ENCODE measurements at regions not wholly inside any gene's neighbourhood (a gene's known extent, or its start where the extent isn't known, plus 50 kb on each side); places are given as distances from the start of the nearest gene placed in this dataset.

DNA sequence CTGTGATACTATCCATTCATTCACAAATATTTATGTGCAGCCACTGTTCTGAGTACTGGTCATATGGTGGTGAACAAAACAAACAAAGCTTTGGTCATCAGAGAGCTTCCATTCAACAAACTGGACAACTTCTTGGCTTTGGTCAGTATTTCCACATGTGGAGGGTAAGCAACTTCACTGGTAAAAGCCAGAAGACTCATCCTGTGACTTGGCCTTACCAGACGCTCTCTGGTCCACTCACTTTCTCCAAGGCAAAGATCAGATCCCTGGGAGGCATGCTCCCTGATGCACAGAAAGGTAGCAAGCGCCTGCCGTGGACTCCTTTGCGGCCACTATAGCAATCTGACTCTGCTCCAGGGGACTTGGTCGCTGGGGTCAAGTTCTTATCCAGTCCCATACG is 179.5 kb downstream of the EN1 start (continued):
- TF ChIP-seq CTCF (IDR thresholded peaks at IDR 0.05; ENCODE audit: low read depth, low read length, missing input control) (no peak), NR2F2 (IDR thresholded peaks at IDR 0.05) (no peak), SP1 (IDR thresholded peaks at IDR 0.05) (no peak), RAD21 (IDR thresholded peaks at IDR 0.05) (no peak), JUND (IDR thresholded peaks at IDR 0.05) (no peak), HNF4A (conservative IDR thresholded peaks at IDR 0.05) (no peak)
- TF ChIP-seq, protein P1, sequence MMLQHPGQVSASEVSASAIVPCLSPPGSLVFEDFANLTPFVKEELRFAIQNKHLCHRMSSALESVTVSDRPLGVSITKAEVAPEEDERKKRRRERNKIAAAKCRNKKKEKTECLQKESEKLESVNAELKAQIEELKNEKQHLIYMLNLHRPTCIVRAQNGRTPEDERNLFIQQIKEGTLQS (IDR thresholded peaks at IDR 0.05), result no peak

DNA sequence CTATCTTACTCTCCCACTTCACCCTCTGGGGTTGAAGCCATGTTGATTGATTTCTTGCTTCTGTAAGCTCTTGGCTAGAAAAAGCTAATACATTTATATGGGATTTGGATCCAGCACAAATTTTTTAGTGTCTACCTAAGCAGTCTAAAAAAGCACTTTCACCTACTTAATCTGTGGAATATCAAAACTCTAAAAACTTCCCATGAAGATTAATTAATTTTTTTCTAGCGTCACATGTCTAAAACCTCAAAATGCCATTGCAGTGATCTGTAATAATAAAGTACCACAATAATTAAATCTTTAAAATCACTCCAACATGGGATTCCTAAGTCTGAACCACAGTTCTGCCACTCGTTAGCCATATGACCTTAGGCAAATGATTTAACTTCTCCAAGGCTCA is 180.1 kb downstream of the EN1 start:
- H3K4me1 ChIP-seq (ENCODE audit: control insufficient read depth in 4 of 4, insufficient read depth in 4 of 4, low read length in 3 of 4), result no peaks in the 10 kb centered on the region
- no peak for DNase-seq (ENCODE audit: low spot score)
- H3K9me3 ChIP-seq (ENCODE audit: control insufficient read depth in 4 of 4, low read length in 3 of 4), result no peaks in the 10 kb centered on the region
- H3K27ac ChIP-seq (ENCODE audit: low read depth in 1 of 2, low read length in 2 of 2), result no peak overlapping the region
- TF ChIP-seq HNF4A (conservative IDR thresholded peaks at IDR 0.05) (no peak), RXRA (IDR thresholded peaks at IDR 0.05) (no peak), RAD21 (IDR thresholded peaks at IDR 0.05) (no peak), MAX (IDR thresholded peaks at IDR 0.05) (no peak), GABPA (IDR thresholded peaks at IDR 0.05 in 1 of 2, conservative IDR thresholded peaks at IDR 0.05 in 1 of 2) (no peak), NR2F2 (IDR thresholded peaks at IDR 0.05) (no peak), YY1 (IDR thresholded peaks at IDR 0.05) (no peak), SP1 (IDR thresholded peaks at IDR 0.05) (no peak)
- TF ChIP-seq, protein P2, sequence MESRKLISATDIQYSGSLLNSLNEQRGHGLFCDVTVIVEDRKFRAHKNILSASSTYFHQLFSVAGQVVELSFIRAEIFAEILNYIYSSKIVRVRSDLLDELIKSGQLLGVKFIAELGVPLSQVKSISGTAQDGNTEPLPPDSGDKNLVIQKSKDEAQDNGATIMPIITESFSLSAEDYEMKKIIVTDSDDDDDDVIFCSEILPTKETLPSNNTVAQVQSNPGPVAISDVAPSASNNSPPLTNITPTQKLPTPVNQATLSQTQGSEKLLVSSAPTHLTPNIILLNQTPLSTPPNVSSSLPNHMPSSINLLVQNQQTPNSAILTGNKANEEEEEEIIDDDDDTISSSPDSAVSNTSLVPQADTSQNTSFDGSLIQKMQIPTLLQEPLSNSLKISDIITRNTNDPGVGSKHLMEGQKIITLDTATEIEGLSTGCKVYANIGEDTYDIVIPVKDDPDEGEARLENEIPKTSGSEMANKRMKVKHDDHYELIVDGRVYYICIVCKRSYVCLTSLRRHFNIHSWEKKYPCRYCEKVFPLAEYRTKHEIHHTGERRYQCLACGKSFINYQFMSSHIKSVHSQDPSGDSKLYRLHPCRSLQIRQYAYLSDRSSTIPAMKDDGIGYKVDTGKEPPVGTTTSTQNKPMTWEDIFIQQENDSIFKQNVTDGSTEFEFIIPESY (IDR thresholded peaks at IDR 0.05), result no peak
- 80% methylated on average over 2 of the region's 2 CpGs for WGBS
- H3K9ac ChIP-seq (ENCODE audit: low read depth in 1 of 2, low read length in 2 of 2), result no peak overlapping the region
- no peak overlapping the region for H3K4me3 ChIP-seq (ENCODE audit: low read depth in 1 of 3, low read length in 3 of 3)
- H3K27me3 ChIP-seq (ENCODE audit: control insufficient read depth in 4 of 4, insufficient read depth in 4 of 4, low read length in 3 of 4), result peaks cover 0 to 2% (median 0%) of the 10 kb centered on the region in 4 donors
- H3K36me3 ChIP-seq (ENCODE audit: control insufficient read depth in 4 of 4, insufficient read depth in 3 of 4, low read depth in 1 of 4, low read length in 3 of 4), result no peaks in the 10 kb centered on the region

DNA sequence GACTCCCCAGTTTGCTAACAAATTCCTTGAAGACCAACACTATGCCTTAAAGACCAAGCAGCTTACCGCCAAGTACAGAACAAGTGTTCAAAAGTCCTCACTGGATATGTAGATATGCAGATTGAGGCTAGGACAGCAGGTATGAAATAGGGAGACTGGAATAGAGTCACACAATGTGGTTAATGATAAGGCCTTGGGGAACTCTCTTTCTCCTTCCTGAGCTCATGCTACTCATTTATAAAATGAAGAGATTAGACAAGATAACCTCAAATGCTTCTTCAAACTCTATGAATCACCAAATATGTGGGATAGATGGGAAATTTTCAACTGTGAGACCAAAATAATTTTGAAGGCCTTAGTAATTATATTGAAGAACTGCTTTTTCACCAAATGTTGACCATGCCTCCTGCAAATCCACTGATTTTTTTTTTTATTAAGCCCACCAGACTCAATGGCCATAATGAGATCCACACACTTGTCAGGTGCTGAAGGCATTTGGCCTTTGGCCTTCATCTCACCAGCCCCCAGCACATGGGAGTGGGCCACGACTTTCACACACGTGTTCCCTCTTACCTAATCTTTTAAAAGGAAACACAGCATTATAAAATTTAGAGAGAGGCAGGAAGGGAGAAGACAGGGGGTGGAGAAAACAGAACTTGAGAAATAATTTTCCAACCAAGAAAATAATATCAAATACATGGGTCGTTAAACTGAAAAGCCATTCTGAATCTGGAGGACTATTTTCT is 181.5 kb downstream of the EN1 start:
- H3K27ac ChIP-seq (ENCODE audit: low read depth in 1 of 2, low read length in 2 of 2), result no peak overlapping the region
- WGBS, result 78% methylated on average over 4 of the region's 4 CpGs
- no peak overlapping the region for H3K4me3 ChIP-seq (ENCODE audit: low read depth in 1 of 3, low read length in 3 of 3)
- no peak for DNase-seq (ENCODE audit: low spot score)
- H3K4me1 ChIP-seq (ENCODE audit: control insufficient read depth in 4 of 4, insufficient read depth in 4 of 4, low read length in 3 of 4), result no peaks in the 10 kb centered on the region
- TF ChIP-seq RXRA (IDR thresholded peaks at IDR 0.05) (no peak), MAX (IDR thresholded peaks at IDR 0.05) (no peak), HNF4A (conservative IDR thresholded peaks at IDR 0.05) (no peak), HNF4G (IDR thresholded peaks at IDR 0.05) (no peak), FOXA1 (IDR thresholded peaks at IDR 0.05) (no peak), YY1 (IDR thresholded peaks at IDR 0.05) (no peak), RAD21 (IDR thresholded peaks at IDR 0.05) (no peak), CTCF (IDR thresholded peaks at IDR 0.05; ENCODE audit: low read depth, low read length, missing input control) (no peak), FOXA2 (IDR thresholded peaks at IDR 0.05) (no peak), SP1 (IDR thresholded peaks at IDR 0.05) (no peak), GABPA (IDR thresholded peaks at IDR 0.05 in 1 of 2, conservative IDR thresholded peaks at IDR 0.05 in 1 of 2) (no peak), EGR1 (IDR thresholded peaks at IDR 0.05; ENCODE audit: low read depth in 2 of 2) (no peak), NR2F2 (IDR thresholded peaks at IDR 0.05) (no peak)
- TF ChIP-seq, protein P2 (IDR thresholded peaks at IDR 0.05), result no peak
- TF ChIP-seq, protein P1 (IDR thresholded peaks at IDR 0.05), result no peak
- no peak overlapping the region for H3K9ac ChIP-seq (ENCODE audit: low read depth in 1 of 2, low read length in 2 of 2)
- H3K9me3 ChIP-seq (ENCODE audit: control insufficient read depth in 4 of 4, low read length in 3 of 4), result no peaks in the 10 kb centered on the region
- H3K36me3 ChIP-seq (ENCODE audit: control insufficient read depth in 4 of 4, insufficient read depth in 3 of 4, low read depth in 1 of 4, low read length in 3 of 4), result no peaks in the 10 kb centered on the region
- peaks cover 0 to 2% (median 0%) of the 10 kb centered on the region in 4 donors for H3K27me3 ChIP-seq (ENCODE audit: control insufficient read depth in 4 of 4, insufficient read depth in 4 of 4, low read length in 3 of 4)

Measured in liver (tissue), 8 donors.